ENCODE measurements at regions not wholly inside any gene's neighbourhood (a gene's known extent, or its start where the extent isn't known, plus 50 kb on each side); places are given as distances from the start of the nearest gene placed in this dataset.

DNA sequence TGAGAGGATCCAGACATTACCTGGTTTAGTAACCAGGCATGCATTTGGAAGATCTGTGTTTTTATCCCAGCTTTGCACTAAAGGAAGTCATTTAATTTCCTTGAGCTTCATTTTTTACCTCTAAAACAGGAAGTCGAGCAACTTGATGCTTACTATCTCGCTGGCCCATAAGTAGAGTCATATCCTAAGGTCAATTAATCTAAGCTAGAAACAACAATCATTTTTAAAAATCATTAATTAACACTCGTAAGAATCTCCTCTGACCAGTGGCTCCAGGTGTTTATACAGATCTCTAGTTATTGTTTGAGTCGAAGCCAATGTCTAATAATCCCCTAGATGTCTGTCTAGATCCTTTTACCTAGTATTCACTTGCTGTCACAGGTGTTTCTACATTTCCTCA lies 355.8 kb upstream of the DCN start:
- no peak for DNase-seq (ENCODE audit: insufficient read length, low spot score)
- TF ChIP-seq POLR2A (IDR thresholded peaks at IDR 0.05; ENCODE audit: low read depth, low read length): no peak
- no peak for FAIRE-seq

DNA sequence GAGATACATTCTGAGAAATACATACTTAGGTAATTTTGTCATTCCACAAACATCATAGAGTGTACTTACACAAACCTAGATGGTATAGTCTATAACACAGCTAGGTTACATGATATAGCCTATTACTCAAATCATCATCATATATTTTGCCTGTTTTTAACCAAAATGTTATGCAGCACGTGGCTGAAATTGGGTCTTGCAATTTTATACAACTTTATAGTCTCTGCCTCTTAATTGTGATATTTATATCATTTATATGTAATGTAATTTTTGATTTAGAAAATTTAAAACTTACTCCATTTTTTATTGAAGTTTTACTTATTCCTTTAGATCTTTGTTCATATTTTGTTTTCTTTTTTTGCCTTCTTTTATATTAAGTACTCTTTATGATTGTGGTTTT lies 350.7 kb upstream of the DCN start:
- FAIRE-seq (no peak), DNase-seq (ENCODE audit: insufficient read length, low spot score) (no peak)

DNA sequence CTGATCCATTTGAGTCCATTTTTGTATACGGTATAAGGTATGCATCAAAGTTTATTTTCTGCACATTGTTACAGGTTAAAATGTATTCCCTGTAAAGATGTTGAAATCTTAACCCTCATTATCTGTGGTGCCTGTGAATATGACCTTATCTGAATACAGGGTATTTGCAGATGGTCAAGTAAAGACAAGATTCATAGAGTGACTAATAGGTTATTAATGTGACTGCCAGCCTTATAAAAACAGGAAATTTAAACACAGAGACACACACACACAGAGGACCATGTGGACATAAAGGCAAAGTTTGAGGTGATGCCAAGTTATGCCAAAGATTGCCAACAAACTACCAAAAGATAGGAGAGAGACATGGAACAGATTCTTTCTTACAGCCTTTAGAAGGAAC lies 347.2 kb upstream of the DCN start:
- peak; percentile 95 for FAIRE-seq
- DNase-seq (ENCODE audit: insufficient read length, low spot score): no peak
- TF ChIP-seq POLR2A (IDR thresholded peaks at IDR 0.05; ENCODE audit: low read depth, low read length): no peak

More for the DNA sequence above, 350.7 kb upstream of the DCN start:
- TF ChIP-seq POLR2A (IDR thresholded peaks at IDR 0.05; ENCODE audit: low read depth, low read length): no peak

DNA sequence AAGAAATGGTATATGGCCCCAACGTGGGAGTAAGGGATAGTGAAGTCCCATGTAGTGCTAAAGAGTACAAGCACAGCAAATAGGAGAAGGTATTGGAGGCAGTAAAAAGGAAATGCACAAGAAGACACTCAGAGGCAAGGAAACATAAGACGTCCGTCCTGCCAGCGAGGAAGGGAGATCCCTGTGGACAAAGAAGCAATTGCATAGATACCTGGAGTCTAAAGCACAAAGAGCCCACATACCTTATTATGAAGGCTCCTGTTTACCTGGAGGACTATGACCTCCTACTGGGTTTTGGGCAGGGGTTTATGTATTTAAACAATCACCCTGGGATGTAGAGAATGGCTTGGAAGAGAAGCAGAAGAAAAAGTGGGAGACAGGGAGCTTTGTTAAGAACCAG lies 341.2 kb upstream of the DCN start:
- FAIRE-seq (no peak), DNase-seq (ENCODE audit: insufficient read length, low spot score) (no peak)
- no peak for TF ChIP-seq POLR2A (IDR thresholded peaks at IDR 0.05; ENCODE audit: low read depth, low read length)

DNA sequence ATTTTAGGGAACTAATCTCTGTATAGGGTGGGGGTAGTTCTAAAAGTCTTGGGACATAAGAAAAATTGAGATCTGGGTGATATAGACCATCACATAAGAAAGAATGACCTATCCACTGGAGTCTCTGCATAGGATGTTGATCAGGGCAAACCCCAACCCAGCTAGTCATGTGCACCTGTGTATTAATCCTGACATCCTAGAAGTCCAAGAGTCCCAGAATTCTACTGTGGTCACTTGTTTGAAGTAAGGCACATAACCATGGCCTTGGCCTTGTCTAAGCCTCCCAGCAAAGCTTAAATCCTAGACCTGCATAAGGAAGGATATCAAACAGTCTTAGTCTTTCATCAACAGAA lies 334.1 kb upstream of the DCN start:
- no peak for FAIRE-seq
- TF ChIP-seq POLR2A (IDR thresholded peaks at IDR 0.05; ENCODE audit: low read depth, low read length): no peak
- no peak for DNase-seq (ENCODE audit: insufficient read length, low spot score)

DNA sequence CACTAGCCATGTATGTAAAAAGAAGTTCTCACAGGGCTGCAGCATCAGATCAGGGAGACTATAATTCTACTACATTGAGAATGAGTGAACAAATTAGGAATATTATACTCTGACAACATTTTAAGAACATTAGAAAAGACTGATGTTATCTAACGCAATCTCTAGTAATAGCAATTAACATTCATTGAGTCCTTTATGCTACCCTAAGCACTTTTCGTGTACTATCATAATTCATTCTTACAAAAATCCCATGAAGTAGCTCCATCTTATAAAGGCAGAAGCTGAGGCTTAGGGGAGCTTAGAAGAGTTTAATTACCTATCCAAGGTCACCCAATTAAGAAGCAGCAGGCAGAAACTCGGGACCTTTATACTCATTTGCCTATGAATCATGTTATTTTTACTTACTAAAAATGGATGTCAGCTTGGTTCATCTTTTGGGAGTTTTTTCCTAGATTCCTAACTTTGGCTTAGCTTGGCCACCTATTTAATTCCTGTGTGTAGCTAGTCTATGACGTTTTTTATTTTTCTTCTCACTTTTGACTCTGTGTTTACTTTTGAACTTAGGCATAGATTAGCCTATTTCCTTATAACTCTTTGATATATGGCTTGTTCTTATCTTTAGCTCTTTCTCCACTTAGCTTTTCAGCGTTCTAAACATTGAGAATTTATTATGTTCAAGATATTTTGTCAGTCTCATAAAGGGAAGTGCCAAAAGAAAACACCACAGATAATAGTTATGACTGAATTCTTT lies 333.5 kb upstream of the DCN start:
- FAIRE-seq: no peak
- no peak for TF ChIP-seq POLR2A (IDR thresholded peaks at IDR 0.05; ENCODE audit: low read depth, low read length)
- DNase-seq (ENCODE audit: insufficient read length, low spot score): no peak

DNA sequence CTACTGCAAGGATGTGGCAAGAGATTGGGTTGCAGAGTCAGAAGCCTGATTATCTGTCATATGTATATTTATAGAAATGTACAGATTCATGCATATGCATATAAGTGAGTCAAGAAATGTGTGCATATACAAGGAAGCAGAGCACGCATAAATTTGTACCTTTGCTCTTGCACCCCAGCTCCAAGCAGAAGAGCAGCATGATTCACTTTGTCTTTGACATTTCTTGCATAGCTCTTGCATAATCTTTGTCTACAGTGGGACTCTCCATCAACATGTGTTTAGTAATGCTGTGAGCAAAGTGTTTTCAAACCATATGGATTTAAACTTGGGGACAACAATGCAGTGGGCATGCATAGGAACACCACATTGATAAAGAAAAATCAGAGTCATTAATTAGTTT lies 330.7 kb upstream of the DCN start:
- FAIRE-seq (no peak), DNase-seq (ENCODE audit: insufficient read length, low spot score) (no peak)
- no peak for TF ChIP-seq POLR2A (IDR thresholded peaks at IDR 0.05; ENCODE audit: low read depth, low read length)

DNA sequence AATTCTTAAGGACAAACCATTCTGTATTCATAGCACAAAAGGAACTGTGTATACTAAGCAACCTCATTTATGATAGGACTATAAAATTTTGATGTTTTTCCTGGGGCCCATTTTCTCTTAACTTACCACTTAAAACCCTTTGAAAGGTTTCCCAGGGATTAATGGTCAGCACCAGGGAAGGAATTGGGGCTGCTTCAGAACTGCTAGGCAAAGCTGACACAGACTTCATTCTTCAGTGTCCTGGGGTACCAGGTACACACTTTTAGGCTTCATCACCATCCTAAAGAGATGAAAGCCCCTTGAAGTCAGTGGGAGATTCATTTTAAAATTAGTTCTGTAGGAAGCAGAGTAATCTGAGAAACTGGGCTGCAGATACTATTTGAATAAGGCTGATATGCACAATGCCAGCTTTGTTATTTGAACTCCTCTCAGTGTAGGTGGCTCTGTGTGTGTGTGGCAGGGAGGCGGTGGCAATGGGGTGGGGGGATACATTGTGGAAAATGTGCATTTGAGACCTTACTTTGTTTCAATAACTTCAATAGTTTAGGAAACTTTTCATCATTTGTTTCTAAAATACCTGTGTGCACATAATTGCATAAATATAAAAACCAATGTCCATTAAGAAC lies 329.3 kb upstream of the DCN start:
- TF ChIP-seq POLR2A (IDR thresholded peaks at IDR 0.05; ENCODE audit: low read depth, low read length): no peak
- FAIRE-seq (no peak), DNase-seq (ENCODE audit: insufficient read length, low spot score) (no peak)

DNA sequence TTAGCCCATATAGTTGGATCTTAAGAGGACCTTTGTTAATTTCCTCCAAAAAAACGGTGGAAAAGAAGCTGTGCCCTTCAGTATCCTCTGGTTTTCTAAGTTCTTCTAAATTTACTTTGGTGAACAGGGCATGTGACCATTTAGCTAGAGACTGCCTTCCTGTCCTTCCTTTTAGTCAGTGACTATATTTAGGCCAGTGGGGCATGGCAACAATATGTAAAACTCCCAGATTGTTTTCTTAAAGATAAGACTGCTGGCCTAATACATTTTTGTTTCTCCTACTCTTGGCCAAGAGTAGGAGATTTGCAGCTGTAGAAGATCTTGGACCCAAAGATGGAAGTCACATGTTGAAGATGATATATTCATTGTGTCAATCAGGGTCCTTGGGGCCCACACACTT lies 325.1 kb upstream of the DCN start:
- FAIRE-seq: no peak
- no peak for DNase-seq (ENCODE audit: insufficient read length, low spot score)
- TF ChIP-seq POLR2A (IDR thresholded peaks at IDR 0.05; ENCODE audit: low read depth, low read length): no peak

DNA sequence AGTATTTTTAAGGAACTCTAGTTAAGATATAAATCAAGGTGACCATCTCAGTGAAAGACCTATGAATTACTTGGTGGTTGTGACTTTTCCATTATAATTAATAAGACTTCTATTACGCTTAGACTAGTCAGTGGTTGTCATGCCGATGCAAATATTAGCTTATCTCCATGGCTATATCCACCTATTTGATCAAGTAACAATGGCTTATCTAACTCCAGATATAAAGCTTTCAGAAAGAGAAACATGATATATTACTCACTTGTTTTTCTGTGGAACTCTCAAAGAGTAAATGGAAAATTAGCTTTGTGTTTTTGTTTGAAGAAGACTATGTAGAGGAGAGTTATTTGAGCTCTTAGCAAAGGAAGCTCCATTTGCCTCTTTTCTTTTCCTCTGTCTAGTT lies 323.8 kb upstream of the DCN start:
- FAIRE-seq (no peak), DNase-seq (ENCODE audit: insufficient read length, low spot score) (no peak)
- TF ChIP-seq POLR2A (IDR thresholded peaks at IDR 0.05; ENCODE audit: low read depth, low read length): no peak

DNA sequence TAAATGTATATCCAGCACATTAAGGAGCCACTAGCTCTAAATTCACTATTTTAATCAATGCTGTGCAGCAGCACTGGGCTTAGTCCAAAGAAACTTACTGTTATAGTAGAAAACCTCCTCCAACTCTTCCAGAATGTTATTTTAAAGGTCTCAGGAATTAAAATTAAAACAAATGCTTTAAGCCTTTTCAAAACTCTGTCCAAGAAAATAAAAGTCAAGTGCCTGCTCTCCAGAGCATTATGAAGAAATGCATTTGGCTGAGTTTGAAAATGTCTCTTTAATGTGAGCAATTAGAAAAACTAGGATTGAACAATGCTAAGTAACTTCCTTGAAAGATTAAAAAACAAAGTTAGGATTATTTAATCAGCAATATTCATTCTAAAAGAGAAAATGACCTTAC lies 322.4 kb upstream of the DCN start:
- no peak for TF ChIP-seq POLR2A (IDR thresholded peaks at IDR 0.05; ENCODE audit: low read depth, low read length)
- no peak for FAIRE-seq

DNA sequence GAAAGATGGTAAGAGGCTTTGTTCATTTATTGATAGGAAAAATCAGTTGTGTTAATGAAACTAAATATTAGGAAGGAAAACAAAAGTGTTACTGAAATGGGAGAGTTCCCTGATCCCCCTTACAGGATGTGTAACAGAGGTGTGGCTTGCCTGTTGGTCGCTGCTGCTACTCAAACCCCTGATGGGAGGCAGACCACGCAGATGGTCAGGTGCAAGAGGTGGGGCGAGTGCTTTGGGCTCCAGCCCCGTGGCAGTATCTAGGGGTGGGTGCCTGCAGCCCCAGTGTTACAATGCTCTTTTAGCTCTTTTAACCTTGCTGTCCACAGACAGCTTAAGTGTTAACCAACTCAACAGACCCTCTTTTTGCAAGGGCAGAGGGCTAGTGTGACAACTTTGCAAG lies 319.6 kb upstream of the DCN start:
- no peak for TF ChIP-seq POLR2A (IDR thresholded peaks at IDR 0.05; ENCODE audit: low read depth, low read length)
- DNase-seq (ENCODE audit: insufficient read length, low spot score) (no peak), FAIRE-seq (no peak)

More for the DNA sequence above, 322.4 kb upstream of the DCN start:
- no peak for DNase-seq (ENCODE audit: insufficient read length, low spot score)

DNA sequence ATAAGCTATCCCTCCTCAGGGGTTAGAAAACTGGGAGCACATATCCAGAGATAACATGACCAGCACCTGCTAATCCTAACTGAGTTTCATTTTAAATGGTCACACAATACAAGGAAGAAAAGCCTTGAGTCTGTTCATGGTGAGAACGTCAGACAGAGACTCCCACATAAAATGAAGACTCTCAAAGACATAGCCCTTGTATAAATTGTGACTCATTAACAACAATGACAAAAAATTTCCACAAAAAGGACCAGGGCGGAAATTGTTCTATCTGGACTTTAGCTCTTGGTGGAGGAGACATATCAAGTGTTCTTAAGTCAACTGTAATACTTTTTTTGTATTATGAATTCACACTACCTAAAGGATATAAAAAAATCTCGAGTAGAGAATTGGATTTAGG lies 313.7 kb upstream of the DCN start:
- FAIRE-seq: no peak
- no peak for TF ChIP-seq POLR2A (IDR thresholded peaks at IDR 0.05; ENCODE audit: low read depth, low read length)
- no peak for DNase-seq (ENCODE audit: insufficient read length, low spot score)

DNA sequence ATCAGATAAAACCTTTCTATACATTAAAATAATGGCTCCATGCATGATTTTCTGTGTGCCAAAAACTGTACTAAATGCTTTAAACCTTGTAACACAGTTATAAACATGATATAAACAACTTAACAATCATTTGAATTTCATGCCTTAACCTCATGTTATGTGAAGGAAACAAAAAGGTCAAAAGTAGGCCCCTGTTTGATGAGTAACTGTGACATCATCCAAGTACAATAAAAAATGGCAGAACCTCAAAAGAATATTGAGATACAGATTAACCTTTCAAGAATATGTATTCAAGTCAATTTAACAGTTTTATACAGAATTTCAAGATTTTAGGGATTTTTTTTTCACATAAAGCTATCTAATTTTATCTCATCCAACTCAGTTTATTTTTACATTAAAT lies 310.7 kb upstream of the DCN start:
- FAIRE-seq: no peak
- no peak for DNase-seq (ENCODE audit: insufficient read length, low spot score)

DNA sequence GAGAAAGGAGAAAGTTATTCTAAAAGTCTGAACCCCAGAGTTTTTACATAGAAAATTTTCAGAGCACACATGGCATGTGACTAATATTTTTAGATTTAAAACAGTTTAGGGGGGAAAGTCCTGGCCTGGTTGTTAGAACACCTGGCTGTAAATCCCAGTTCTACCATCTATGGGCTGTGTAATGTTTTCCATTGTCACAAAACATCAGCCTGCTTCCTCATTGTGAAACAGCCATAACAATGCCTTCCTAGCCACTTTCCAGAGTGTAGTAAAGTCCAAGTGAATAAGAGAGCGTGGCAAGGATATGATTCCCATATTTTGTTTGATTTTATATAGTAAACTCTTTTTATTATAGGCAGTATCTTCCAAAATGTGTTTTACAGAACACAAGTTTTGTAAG lies 310.0 kb upstream of the DCN start:
- no peak for FAIRE-seq
- no peak for DNase-seq (ENCODE audit: insufficient read length, low spot score)
- no peak for TF ChIP-seq POLR2A (IDR thresholded peaks at IDR 0.05; ENCODE audit: low read depth, low read length)

More for the DNA sequence above, 310.7 kb upstream of the DCN start:
- TF ChIP-seq POLR2A (IDR thresholded peaks at IDR 0.05; ENCODE audit: low read depth, low read length): no peak

All from H54 (cell line).